ENCODE measurements at regions not wholly inside any gene's neighbourhood (a gene's known extent, or its start where the extent isn't known, plus 50 kb on each side); places are given as distances from the start of the nearest gene placed in this dataset.
"Not testable (repeated sequence)": the region's sequence is repeated elsewhere in the genome, so short reads cannot be mapped to it uniquely, and the experiment has no call there.

DNA sequence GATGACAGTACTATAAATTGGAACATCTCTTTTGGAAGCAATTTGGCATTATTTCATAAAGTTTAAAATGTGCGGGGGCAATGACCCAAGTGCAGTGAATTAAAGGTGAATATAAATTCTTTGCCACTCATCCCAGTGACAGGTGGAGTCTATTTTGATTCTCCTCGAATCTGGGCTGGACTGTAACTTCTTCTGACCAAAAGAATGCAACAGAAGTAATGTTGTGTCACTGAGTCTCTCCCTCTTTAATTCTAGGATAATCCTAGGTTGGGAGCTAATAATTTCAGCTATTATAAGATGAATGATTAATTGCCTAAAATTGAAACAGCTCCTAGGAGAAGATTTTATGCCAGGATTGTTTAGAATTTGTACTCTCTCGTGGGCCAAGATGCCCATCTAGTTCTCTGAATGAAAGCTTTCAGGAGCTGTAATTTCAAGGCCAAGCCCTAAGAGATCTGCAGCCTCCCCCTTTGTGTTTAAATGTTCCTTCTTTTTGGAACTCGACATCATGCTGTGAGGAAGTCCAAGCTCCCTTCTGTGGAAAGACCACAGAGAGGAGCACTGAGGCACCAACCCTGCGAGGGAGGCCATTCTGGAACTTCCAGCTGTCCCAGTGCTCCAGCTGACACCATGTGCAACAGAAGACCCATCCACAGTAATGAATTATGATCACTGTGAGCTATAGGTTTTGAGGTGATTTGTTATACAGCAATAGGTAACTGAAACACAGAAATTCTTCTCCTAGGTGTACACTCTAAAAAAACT, 208.1 kb downstream of the COPRS start:
- WGBS (ENCODE audit: insufficient coverage) = 38% methylated on average over 4 of the region's 5 CpGs
- H3K4me1 ChIP-seq (ENCODE audit: control insufficient read depth, insufficient read depth, low read length) = peaks cover 5% of the 10 kb centered on the region
- H3K9me3 ChIP-seq (ENCODE audit: control insufficient read depth, insufficient read depth, low read length) = no peaks in the 10 kb centered on the region
- no peaks in the 10 kb centered on the region for H3K36me3 ChIP-seq (ENCODE audit: control insufficient read depth, insufficient read depth, low read length)
- H3K27ac ChIP-seq (ENCODE audit: low read depth, low read length) = no peak overlapping the region
- no peaks in the 10 kb centered on the region for H3K27me3 ChIP-seq (ENCODE audit: control insufficient read depth, insufficient read depth, low read length)
- H3K4me3 ChIP-seq (ENCODE audit: low read depth, low read length) = no peak overlapping the region
- DNase-seq (ENCODE audit: low read depth in 4 of 6, low spot score in 6 of 6) = no peak

DNA sequence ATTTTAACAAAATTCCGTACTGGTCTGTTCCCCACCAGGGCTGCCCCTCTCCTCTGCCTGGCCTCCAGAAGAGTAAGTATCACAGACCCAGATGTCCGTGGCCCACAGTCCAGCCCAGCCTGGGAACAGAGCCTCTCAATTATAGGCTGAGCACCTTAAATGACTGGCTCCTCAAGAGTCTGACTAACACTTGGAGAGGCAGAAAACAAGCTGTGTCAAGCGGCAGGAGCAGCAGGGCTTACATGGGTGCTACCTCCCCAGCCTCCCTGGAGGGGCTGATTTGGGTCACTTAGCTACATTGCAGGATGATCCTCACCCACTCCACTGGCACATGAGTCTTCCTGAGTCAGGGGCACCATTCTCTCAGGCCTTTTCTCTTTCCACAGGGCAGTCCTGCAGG, 209.7 kb downstream of the COPRS start:
- WGBS (ENCODE audit: insufficient coverage) = 96% methylated on average over 3 of the region's 3 CpGs
- DNase-seq (ENCODE audit: low read depth in 4 of 6, low spot score in 6 of 6) = no peak
- Histone ChIP-seq H3K9me3 (ENCODE audit: control insufficient read depth, insufficient read depth, low read length) (peaks cover 2% of the 10 kb centered on the region), H3K27me3 (ENCODE audit: control insufficient read depth, insufficient read depth, low read length) (no peaks in the 10 kb centered on the region), H3K4me3 (ENCODE audit: low read depth, low read length) (no peak overlapping the region), H3K27ac (ENCODE audit: low read depth, low read length) (no peak overlapping the region), H3K36me3 (ENCODE audit: control insufficient read depth, insufficient read depth, low read length) (no peaks in the 10 kb centered on the region), H3K4me1 (ENCODE audit: control insufficient read depth, insufficient read depth, low read length) (peaks cover 5% of the 10 kb centered on the region)

DNA sequence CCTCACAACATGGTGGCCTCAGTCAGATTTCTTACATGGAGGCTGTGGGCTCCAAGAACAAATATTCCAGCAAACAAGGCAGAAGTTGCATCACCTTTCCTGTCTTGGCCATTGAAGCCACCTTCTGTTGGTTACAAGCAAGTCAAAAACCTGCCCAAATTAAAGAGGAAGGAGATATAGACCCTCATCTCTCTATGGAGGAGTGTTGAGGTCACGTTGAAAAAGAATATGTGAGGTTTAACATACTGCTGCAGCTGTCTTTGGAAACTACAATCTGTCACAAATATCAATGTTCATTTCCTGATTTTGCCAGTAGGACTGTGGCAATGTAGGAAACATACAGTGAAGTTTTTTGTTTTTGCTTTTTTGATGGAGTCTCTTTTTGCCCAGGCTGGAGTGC, 211.4 kb downstream of the COPRS start:
- no CpG with 5 or more reads among the region's 1 CpG for whole genome bisulfite sequencing (ENCODE audit: insufficient coverage)
- H3K36me3 ChIP-seq (ENCODE audit: control insufficient read depth, insufficient read depth, low read length) = no peaks in the 10 kb centered on the region
- no peak for DNase-seq (ENCODE audit: low read depth in 4 of 6, low spot score in 6 of 6)
- peaks cover 2% of the 10 kb centered on the region for H3K9me3 ChIP-seq (ENCODE audit: control insufficient read depth, insufficient read depth, low read length)
- no peak overlapping the region for H3K27ac ChIP-seq (ENCODE audit: low read depth, low read length)
- no peak overlapping the region for H3K4me3 ChIP-seq (ENCODE audit: low read depth, low read length)
- H3K27me3 ChIP-seq (ENCODE audit: control insufficient read depth, insufficient read depth, low read length) = no peaks in the 10 kb centered on the region
- no peaks in the 10 kb centered on the region for H3K4me1 ChIP-seq (ENCODE audit: control insufficient read depth, insufficient read depth, low read length)

DNA sequence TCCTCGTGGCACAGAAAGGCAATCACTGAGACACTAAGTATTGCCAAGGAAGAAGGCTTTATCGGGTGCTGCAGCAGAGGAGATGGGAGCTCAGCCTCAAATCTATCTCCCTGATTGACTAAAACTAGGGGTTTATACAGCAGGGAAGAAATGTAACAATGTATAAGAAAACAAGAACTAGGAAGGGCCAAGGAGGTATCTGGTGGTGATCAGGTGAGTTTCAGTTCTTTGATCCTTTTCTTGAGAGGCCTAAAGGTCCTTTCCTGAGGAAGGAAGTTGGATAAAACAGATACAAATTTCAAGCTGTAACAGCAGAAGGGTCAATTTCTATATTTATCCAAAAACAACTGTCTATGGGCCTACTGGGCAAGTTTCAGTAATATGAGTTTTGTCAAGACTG, 212.4 kb downstream of the COPRS start:
- Histone ChIP-seq H3K36me3 (ENCODE audit: control insufficient read depth, insufficient read depth, low read length) (no peaks in the 10 kb centered on the region), H3K4me1 (ENCODE audit: control insufficient read depth, insufficient read depth, low read length) (no peaks in the 10 kb centered on the region), H3K4me3 (ENCODE audit: low read depth, low read length) (no peak overlapping the region), H3K27ac (ENCODE audit: low read depth, low read length) (no peak overlapping the region), H3K9me3 (ENCODE audit: control insufficient read depth, insufficient read depth, low read length) (peaks cover 2% of the 10 kb centered on the region), H3K27me3 (ENCODE audit: control insufficient read depth, insufficient read depth, low read length) (no peaks in the 10 kb centered on the region)
- no peak for DNase-seq (ENCODE audit: low read depth in 4 of 6, low spot score in 6 of 6)
- WGBS (ENCODE audit: insufficient coverage) = 80% methylated on average over 1 of the region's 2 CpGs

DNA sequence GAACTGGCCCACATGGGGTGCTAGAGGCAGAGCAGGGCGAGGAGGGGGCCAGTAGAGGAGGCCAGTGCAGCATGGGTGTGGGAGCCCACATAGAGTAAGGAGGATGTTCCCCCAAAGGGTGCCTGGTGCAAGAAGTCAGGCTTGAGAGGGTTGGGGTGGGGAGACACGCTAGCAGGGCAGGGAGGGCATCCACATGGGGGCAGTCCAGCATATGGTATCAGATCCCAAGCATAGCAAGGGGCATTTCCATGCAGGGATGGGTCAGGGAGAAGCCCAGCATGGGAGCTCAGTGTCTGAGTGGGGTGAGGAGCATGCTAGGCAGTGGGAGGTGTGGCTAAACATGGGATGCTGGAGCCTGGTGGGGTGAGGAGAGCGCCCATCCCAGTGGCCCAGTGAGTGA, 213.7 kb downstream of the COPRS start:
- DNase-seq (ENCODE audit: low read depth in 4 of 6, low spot score in 6 of 6) = no peak
- H3K4me1 ChIP-seq (ENCODE audit: control insufficient read depth, insufficient read depth, low read length) = no peaks in the 10 kb centered on the region
- H3K36me3 ChIP-seq (ENCODE audit: control insufficient read depth, insufficient read depth, low read length) = no peaks in the 10 kb centered on the region
- H3K27ac ChIP-seq (ENCODE audit: low read depth, low read length) = no peak overlapping the region
- WGBS (ENCODE audit: insufficient coverage) = 87% methylated on average over 3 of the region's 3 CpGs
- peaks cover 2% of the 10 kb centered on the region for H3K9me3 ChIP-seq (ENCODE audit: control insufficient read depth, insufficient read depth, low read length)
- no peaks in the 10 kb centered on the region for H3K27me3 ChIP-seq (ENCODE audit: control insufficient read depth, insufficient read depth, low read length)
- H3K4me3 ChIP-seq (ENCODE audit: low read depth, low read length) = no peak overlapping the region

DNA sequence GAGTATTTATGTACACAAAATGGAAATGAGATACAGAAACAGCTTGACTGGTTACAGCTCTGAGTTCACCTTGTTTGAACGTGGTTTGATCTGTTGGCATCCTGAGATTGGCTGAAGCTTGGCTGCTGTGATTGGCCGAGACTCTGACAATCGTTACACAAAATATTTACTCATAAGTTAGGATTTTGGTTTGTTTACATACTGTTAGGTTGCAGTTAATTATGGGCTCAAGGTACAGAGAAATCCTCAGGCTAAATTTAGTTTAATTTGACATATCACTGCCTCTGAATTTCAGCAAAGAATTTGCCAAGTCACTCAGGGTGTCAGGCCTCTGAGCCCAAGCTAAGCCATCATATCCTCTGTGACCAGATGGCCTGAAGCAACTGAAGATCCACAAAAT, 227.3 kb downstream of the COPRS start:
- no peak for DNase-seq (ENCODE audit: low read depth in 4 of 6, low spot score in 6 of 6)
- Histone ChIP-seq H3K27me3 (ENCODE audit: control insufficient read depth, insufficient read depth, low read length) (no peaks in the 10 kb centered on the region), H3K9me3 (ENCODE audit: control insufficient read depth, insufficient read depth, low read length) (no peaks in the 10 kb centered on the region), H3K4me1 (ENCODE audit: control insufficient read depth, insufficient read depth, low read length) (no peaks in the 10 kb centered on the region), H3K4me3 (ENCODE audit: low read depth, low read length) (no peak overlapping the region), H3K27ac (ENCODE audit: low read depth, low read length) (no peak overlapping the region), H3K36me3 (ENCODE audit: control insufficient read depth, insufficient read depth, low read length) (no peaks in the 10 kb centered on the region)
- 80% methylated on average over 1 of the region's 3 CpGs for WGBS (ENCODE audit: insufficient coverage)

- not testable (repeated sequence) for H3K36me3 ChIP-seq (ENCODE audit: control insufficient read depth, insufficient read depth, low read length); H3K9me3 ChIP-seq (ENCODE audit: control insufficient read depth, insufficient read depth, low read length); H3K27me3 ChIP-seq (ENCODE audit: control insufficient read depth, insufficient read depth, low read length); DNase-seq (ENCODE audit: low read depth in 4 of 6, low spot score in 6 of 6); H3K4me1 ChIP-seq (ENCODE audit: control insufficient read depth, insufficient read depth, low read length); H3K27ac ChIP-seq (ENCODE audit: low read depth, low read length); H3K4me3 ChIP-seq (ENCODE audit: low read depth, low read length)
- whole genome bisulfite sequencing (ENCODE audit: insufficient coverage) = 96% methylated on average over 3 of the region's 8 CpGs
Measured at GRCh38 chr17:31630866-31631265, 228.2 kb downstream of the COPRS start.

DNA sequence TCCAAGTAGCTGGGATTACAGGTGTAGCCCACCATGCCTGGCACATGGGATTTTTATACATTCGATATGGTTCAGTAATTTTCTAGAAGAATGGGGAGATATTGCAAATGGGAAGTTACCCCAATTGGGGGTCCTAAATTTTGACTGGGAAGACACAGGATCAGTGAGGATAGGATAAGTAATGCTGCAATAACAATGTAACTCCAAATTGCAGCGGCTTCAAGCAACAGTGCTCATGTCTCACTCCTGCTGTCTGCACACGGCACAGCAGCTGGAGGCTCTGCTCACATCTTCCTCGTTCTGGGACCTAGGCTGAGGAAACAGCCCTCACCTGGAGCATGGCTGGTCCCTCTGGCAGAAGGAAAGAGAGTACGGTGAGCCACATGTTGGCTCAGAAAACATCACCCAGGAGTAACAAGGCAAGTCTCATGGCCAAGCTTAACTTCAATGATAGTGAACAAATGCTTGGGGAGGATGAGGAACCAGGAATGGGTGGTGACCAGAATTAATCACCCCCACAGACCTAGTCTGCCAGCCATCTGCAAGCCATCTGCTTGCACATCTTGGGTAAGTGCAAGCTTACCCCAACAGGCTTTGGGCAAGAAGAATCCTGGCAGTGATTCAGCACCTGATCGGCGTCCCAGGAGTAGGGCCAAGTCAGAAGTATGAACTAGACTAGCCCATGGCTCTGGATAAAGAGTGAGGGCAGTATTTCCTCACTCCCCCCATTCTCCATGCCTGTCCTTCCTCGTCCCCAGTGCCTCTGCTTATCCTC, 229.2 kb downstream of the COPRS start:
- WGBS (ENCODE audit: insufficient coverage) = 80% methylated on average over 6 of the region's 8 CpGs

GRCh38 chr17:31627960-31628359, 231.1 kb downstream of the COPRS start:
- no peak overlapping the region for H3K27ac ChIP-seq (ENCODE audit: low read depth, low read length)
- H3K27me3 ChIP-seq (ENCODE audit: control insufficient read depth, insufficient read depth, low read length) = no peaks in the 10 kb centered on the region
- no CpG with 5 or more reads among the region's 1 CpG for WGBS (ENCODE audit: insufficient coverage)
- H3K4me1 ChIP-seq (ENCODE audit: control insufficient read depth, insufficient read depth, low read length) = no peaks in the 10 kb centered on the region
- H3K36me3 ChIP-seq (ENCODE audit: control insufficient read depth, insufficient read depth, low read length) = no peaks in the 10 kb centered on the region
- peaks cover 4% of the 10 kb centered on the region for H3K9me3 ChIP-seq (ENCODE audit: control insufficient read depth, insufficient read depth, low read length)
- no peak overlapping the region for H3K4me3 ChIP-seq (ENCODE audit: low read depth, low read length)
- DNase-seq (ENCODE audit: low read depth in 4 of 6, low spot score in 6 of 6) = no peak

More for the DNA sequence above, 229.2 kb downstream of the COPRS start:
- no peak overlapping the region for H3K4me3 ChIP-seq (ENCODE audit: low read depth, low read length)
- H3K27ac ChIP-seq (ENCODE audit: low read depth, low read length) = no peak overlapping the region
- H3K4me1 ChIP-seq (ENCODE audit: control insufficient read depth, insufficient read depth, low read length) = no peaks in the 10 kb centered on the region
- peaks cover under 1% of the 10 kb centered on the region for H3K9me3 ChIP-seq (ENCODE audit: control insufficient read depth, insufficient read depth, low read length)
- peak in 1 of 6 donors; percentile 10 for DNase-seq (ENCODE audit: low read depth in 4 of 6, low spot score in 6 of 6)
- H3K27me3 ChIP-seq (ENCODE audit: control insufficient read depth, insufficient read depth, low read length) = no peaks in the 10 kb centered on the region
- H3K36me3 ChIP-seq (ENCODE audit: control insufficient read depth, insufficient read depth, low read length) = no peaks in the 10 kb centered on the region

- Histone ChIP-seq H3K27me3 (ENCODE audit: control insufficient read depth, insufficient read depth, low read length) (no peaks in the 10 kb centered on the region), H3K9me3 (ENCODE audit: control insufficient read depth, insufficient read depth, low read length) (peaks cover 4% of the 10 kb centered on the region), H3K27ac (ENCODE audit: low read depth, low read length) (no peak overlapping the region), H3K4me3 (ENCODE audit: low read depth, low read length) (no peak overlapping the region), H3K36me3 (ENCODE audit: control insufficient read depth, insufficient read depth, low read length) (no peaks in the 10 kb centered on the region), H3K4me1 (ENCODE audit: control insufficient read depth, insufficient read depth, low read length) (no peaks in the 10 kb centered on the region)
- no CpG with 5 or more reads among the region's 1 CpG for WGBS (ENCODE audit: insufficient coverage)
- no peak for DNase-seq (ENCODE audit: low read depth in 4 of 6, low spot score in 6 of 6)
Measured at GRCh38 chr17:31623990-31624389, 232.5 kb downstream of the RAB11FIP4 start.
